ENCODE measurements at regions not wholly inside any gene's neighbourhood (a gene's known extent, or its start where the extent isn't known, plus 50 kb on each side); places are given as distances from the start of the nearest gene placed in this dataset.

DNA sequence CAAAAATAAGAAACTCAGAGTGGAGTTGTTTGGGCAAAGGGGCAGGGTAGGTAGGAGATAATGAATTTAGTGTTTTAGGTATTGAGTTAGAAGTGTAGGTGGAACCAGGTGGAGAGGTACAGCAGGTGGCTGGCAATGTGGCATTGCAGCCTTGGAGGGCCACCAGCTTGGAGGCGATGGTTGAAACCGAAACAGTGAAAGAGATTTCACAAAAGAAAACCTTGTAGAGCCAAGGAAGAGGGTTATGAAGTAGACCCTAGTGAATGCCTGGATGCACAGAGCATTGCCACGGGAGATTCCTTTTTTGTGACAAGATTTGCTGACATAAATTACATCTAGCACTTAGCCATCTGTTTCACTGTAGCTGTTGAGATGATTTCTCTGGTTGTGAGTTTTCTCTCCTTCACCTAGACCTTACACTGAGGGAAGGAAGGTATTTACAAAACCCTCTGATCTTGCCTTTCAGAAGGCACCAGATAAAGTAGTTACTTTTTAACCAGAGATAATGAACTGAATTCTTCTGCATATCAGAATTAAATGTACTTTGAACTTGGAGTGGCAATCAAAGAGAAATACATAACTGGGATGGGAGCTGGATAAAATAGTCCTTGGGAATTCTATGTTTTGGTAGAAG lies 104.1 kb upstream of the CASK start:
- Histone ChIP-seq H3K36me3 (no peaks in the 10 kb centered on the region), H3K9me3 (no peaks in the 10 kb centered on the region), H3K27me3 (no peaks in the 10 kb centered on the region), H3K4me3 (no peak overlapping the region), H3K4me1 (no peaks in the 10 kb centered on the region), H3K27ac (no peak overlapping the region)
- DNase-seq = no peak
- no peak for ATAC-seq
- intact Hi-C loops (cut with DNase I) = no loop called here
- TF ChIP-seq, protein P1, sequence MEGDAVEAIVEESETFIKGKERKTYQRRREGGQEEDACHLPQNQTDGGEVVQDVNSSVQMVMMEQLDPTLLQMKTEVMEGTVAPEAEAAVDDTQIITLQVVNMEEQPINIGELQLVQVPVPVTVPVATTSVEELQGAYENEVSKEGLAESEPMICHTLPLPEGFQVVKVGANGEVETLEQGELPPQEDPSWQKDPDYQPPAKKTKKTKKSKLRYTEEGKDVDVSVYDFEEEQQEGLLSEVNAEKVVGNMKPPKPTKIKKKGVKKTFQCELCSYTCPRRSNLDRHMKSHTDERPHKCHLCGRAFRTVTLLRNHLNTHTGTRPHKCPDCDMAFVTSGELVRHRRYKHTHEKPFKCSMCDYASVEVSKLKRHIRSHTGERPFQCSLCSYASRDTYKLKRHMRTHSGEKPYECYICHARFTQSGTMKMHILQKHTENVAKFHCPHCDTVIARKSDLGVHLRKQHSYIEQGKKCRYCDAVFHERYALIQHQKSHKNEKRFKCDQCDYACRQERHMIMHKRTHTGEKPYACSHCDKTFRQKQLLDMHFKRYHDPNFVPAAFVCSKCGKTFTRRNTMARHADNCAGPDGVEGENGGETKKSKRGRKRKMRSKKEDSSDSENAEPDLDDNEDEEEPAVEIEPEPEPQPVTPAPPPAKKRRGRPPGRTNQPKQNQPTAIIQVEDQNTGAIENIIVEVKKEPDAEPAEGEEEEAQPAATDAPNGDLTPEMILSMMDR (IDR thresholded peaks at IDR 0.05) = no peak

DNA sequence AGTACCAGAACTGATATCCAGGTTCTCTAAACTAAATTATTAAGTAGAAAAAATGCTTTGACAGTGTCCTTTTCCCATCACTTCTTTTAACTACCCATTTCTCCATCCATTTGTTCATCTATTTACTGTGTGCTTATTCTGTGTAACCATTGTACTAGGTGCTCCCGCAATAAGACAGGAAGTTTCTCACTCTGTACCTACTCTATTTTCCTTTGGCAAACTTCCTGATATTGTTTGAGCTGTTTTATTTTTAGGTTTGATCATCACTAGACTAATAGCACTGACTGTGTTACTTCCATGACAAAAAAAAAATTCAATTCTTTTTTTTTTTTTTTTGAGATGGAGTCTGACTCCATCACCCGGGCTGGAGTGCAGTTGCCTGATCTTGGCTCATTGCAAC lies 102.5 kb upstream of the CASK start:
- Histone ChIP-seq H3K36me3 (no peaks in the 10 kb centered on the region), H3K27ac (no peak overlapping the region), H3K9me3 (no peaks in the 10 kb centered on the region), H3K4me3 (no peak overlapping the region), H3K4me1 (no peaks in the 10 kb centered on the region), H3K27me3 (no peaks in the 10 kb centered on the region)
- ATAC-seq = no peak
- intact Hi-C loops (cut with DNase I) = no loop called here
- TF ChIP-seq, protein P1 (IDR thresholded peaks at IDR 0.05) = no peak
- no peak for DNase-seq

DNA sequence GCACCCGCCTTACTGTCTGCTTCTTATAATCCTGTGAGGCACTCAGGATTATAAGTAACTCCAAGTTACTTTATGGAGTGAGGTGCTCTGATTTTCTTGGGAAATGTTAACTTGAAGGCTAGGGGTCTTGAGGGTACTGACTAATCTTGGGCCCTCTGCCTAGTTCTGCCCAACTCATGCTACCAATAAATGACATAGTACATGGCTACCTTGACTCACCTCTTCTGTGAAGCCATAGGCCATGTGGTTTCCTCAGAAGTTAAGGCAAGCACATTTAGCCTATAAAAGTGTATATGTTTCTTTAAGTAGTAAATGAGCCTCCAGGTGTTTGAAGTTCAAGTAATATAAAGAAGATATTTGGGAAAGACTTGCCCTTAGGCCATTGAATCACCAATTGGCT lies 99.8 kb upstream of the CASK start:
- intact Hi-C loops (cut with DNase I) = no loop called here

DNA sequence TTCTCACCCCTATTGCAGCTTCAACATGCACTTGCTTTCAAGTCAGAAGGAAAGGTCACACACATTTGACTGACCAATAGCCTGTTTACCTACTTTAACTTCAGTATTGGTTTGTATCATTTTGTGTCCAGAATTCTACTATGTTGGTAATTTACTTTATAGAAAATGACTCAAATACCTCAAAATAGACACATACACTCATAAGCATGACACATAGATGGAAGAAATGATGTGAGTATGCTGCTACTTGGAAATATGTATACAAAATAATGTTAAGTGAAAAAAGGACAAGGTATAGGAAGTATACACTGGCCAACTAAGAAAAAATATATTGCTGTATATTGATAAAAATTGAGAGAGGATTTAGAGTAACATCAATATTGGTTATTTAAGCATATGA lies 98.8 kb upstream of the CASK start:
- Histone ChIP-seq H3K27me3 (no peaks in the 10 kb centered on the region), H3K36me3 (no peaks in the 10 kb centered on the region), H3K4me1 (no peaks in the 10 kb centered on the region), H3K9me3 (no peaks in the 10 kb centered on the region), H3K27ac (no peak overlapping the region), H3K4me3 (no peak overlapping the region)
- DNase-seq (no peak), ATAC-seq (no peak)
- intact Hi-C loops (cut with DNase I) = no loop called here
- TF ChIP-seq, protein P1 (IDR thresholded peaks at IDR 0.05) = no peak

More for the DNA sequence above, 99.8 kb upstream of the CASK start:
- Histone ChIP-seq H3K9me3 (no peaks in the 10 kb centered on the region), H3K27ac (no peak overlapping the region), H3K4me3 (no peak overlapping the region), H3K36me3 (no peaks in the 10 kb centered on the region), H3K4me1 (no peaks in the 10 kb centered on the region), H3K27me3 (no peaks in the 10 kb centered on the region)
- TF ChIP-seq, protein P1 (IDR thresholded peaks at IDR 0.05) = no peak
- no peak for DNase-seq
- no peak for ATAC-seq

DNA sequence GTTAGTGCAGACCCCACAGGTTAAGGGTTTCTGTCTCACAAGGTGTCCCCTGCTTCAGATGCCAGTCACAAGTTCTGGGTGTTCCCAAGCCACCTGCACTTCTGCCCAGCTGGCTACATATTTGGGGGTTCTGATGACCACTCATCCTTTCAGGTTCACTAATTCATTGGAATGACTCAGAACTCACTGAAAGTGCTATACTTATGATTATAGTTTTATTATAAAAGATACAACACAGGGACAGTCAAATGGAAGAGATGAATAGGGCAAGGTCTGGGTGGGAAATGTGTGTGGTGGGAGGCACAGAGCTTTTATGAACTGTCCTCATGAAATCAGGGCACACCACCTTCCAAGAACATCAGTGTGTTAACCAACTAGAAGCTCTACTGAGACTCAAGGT lies 97.7 kb upstream of the CASK start:
- ATAC-seq (no peak), DNase-seq (no peak)
- Histone ChIP-seq H3K36me3 (no peaks in the 10 kb centered on the region), H3K4me3 (no peak overlapping the region), H3K4me1 (no peaks in the 10 kb centered on the region), H3K27ac (no peak overlapping the region), H3K27me3 (no peaks in the 10 kb centered on the region), H3K9me3 (no peaks in the 10 kb centered on the region)
- intact Hi-C loops (cut with DNase I) = no loop called here
- TF ChIP-seq, protein P1 (IDR thresholded peaks at IDR 0.05) = no peak

All from left lung (tissue), 4 donors.